ENCODE measurements at regions not wholly inside any gene's neighbourhood (a gene's known extent, or its start where the extent isn't known, plus 50 kb on each side); places are given as distances from the start of the nearest gene placed in this dataset.

- TF ChIP-seq POLR2A (IDR thresholded peaks at IDR 0.05) = no peak
- no peak for TF ChIP-seq CTCF (IDR thresholded peaks at IDR 0.05)
Observed at GRCh38 chr12:67042697-67043131, 226.4 kb upstream of the CAND1 start.
